GM12878 (cell line): ENCODE measurements at regions not wholly inside any gene's neighbourhood (a gene's known extent, or its start where the extent isn't known, plus 50 kb on each side); places are given as distances from the start of the nearest gene placed in this dataset.
"Not testable (repeated sequence)": the region's sequence is repeated elsewhere in the genome, so short reads cannot be mapped to it uniquely, and the experiment has no call there.

Source experiments
- ATAC-seq: fragments of 200-7000 bp; cut with Tn5 transposase; 3 replicates; pipeline ENCODE4 v1.9.1; 2020; ENCODE audit warnings: mild to moderate bottlenecking, moderate library complexity
- BruUV-seq: library from RNA; stranded (reverse); fragments of 400-500 nt; replicated peaks from 2 replicates; lab custom pipeline; 2021; lab: Mats Ljungman, UMichigan
- CTCF ChIA-PET: fragments of 300-600 bp; sonication (Branson Sonifier 250); formaldehyde crosslinking; extraction: SDS; loops from one replicate; lab custom pipeline; 2021; ENCODE audit warnings: inconsistent platforms; lab: Yijun Ruan, JAX
- POLR2A ChIA-PET: fragments of 350-600 bp; formaldehyde crosslinking; extraction: SDS; loops from one replicate; lab custom pipeline; 2021; ENCODE audit warnings: inconsistent platforms; lab: Charles Lee
- RAD21 ChIA-PET: fragments of 300-600 bp; sonication (Branson Sonifier 250); formaldehyde crosslinking; loops from one replicate; lab custom pipeline; 2023; ENCODE audit warnings: antibody characterized with exemption; ENCODE audit not compliant: unreplicated experiment; lab: Charles Lee
- SMC1A ChIA-PET: fragments of 300-600 bp; sonication (Branson Sonifier 250); formaldehyde crosslinking; loops from one replicate; lab custom pipeline; 2023; ENCODE audit not compliant: unreplicated experiment, uncharacterized antibody; lab: Charles Lee
- DNase-seq: peaks from one replicate; pipeline ENCODE4 v3.0.0-alpha.2; 2011; ENCODE audit warnings: low read depth, low spot score
- FAIRE-seq: peaks from 3 replicates; lab custom pipeline; 2011; peaks lifted over from hg19 to GRCh38; lab: Jason Lieb, UNC
- H2AFZ ChIP-seq: 2 replicates; pipeline ENCODE4 v1.6.0; 2011; ENCODE audit warnings: low read depth, low read length, control low read depth; ENCODE audit not compliant: control insufficient read depth
- H3K27ac ChIP-seq: 2 replicates; pipeline ENCODE4 v1.5.1; 2011; ENCODE audit warnings: control low read depth; ENCODE audit not compliant: control insufficient read depth, insufficient read depth
- H3K27me3 ChIP-seq, 2 experiments: replicated peaks in 1 of 2; 2 replicates each; pipeline versions ENCODE4 v1.6.0 to v1.6.1; 2011; ENCODE audit warnings: low read length in 1 of 2; ENCODE audit not compliant: control insufficient read depth in 2 of 2, insufficient read depth in 2 of 2
- H3K36me3 ChIP-seq, 2 experiments: 2 replicates each; pipeline ENCODE4 v1.5.1; 2011; ENCODE audit warnings: low read length in 1 of 2; ENCODE audit not compliant: control insufficient read depth in 2 of 2, insufficient read depth in 2 of 2
- H3K4me1 ChIP-seq: 2 replicates; pipeline ENCODE4 v1.6.1; 2011; ENCODE audit warnings: mild to moderate bottlenecking, low read length, moderate library complexity, mixed read lengths; ENCODE audit not compliant: control insufficient read depth, insufficient read depth
- H3K4me2 ChIP-seq: 2 replicates; pipeline ENCODE4 v1.6.0; 2011; ENCODE audit warnings: control low read depth; ENCODE audit not compliant: control insufficient read depth, insufficient read depth
- H3K4me3 ChIP-seq: fragments of 200-600 bp; sonication (generic); 2 replicates; pipeline ENCODE4 v1.5.1; 2016
- H3K79me2 ChIP-seq: 2 replicates; pipeline ENCODE4 v1.6.0; 2011; ENCODE audit warnings: low read length; ENCODE audit not compliant: control insufficient read depth, insufficient read depth
- H3K9ac ChIP-seq: 2 replicates; pipeline ENCODE4 v1.8.0; 2011; ENCODE audit warnings: low read length, control low read depth, mixed read lengths; ENCODE audit not compliant: control insufficient read depth, insufficient read depth
- H3K9me3 ChIP-seq: replicated peaks from 3 replicates; pipeline ENCODE4 v1.5.1; 2011; ENCODE audit warnings: mild to moderate bottlenecking, low read length; ENCODE audit not compliant: control insufficient read depth, insufficient read depth
- H4K20me1 ChIP-seq: 2 replicates; pipeline ENCODE4 v1.6.0; 2011; ENCODE audit not compliant: control insufficient read depth, insufficient read depth
- WGBS: methylation state at CpG from one replicate; pipeline ENCODE4 v1.1.6; 2016; ENCODE audit warnings: low lambda C conversion rate; ENCODE audit not compliant: insufficient replicate concordance, insufficient coverage; ENCODE audit errors: missing lambda C conversion rate; 5-methylcytosine and 5-hydroxymethylcytosine counted together
- in situ Hi-C: fragments of 300-500 bp; cut with MboI; formaldehyde crosslinking; loops from 9 replicates; pipeline ENCODE4 v1.14.3; 2018; ENCODE audit warnings: mixed read lengths
- intact Hi-C: fragments of 100-400 bp; cut with micrococcal nuclease; formaldehyde crosslinking; loops from one replicate; pipeline ENCODE4 v1.14.2; 2022; ENCODE audit not compliant: unreplicated experiment

- H3K4me3 ChIP-seq, SMC1A ChIA-PET, H2AFZ ChIP-seq, FAIRE-seq, CTCF ChIA-PET, DNase-seq, H3K79me2 ChIP-seq, RAD21 ChIA-PET, in situ Hi-C loops, H3K36me3 ChIP-seq, H4K20me1 ChIP-seq, H3K4me2 ChIP-seq, BruUV-seq, intact Hi-C loops, H3K9ac ChIP-seq, H3K27me3 ChIP-seq, ATAC-seq, H3K4me1 ChIP-seq, H3K9me3 ChIP-seq, H3K27ac ChIP-seq, POLR2A ChIA-PET: not testable (repeated sequence)
- WGBS = 87% methylated on average over 3 of the region's 4 CpGs
Measured at GRCh38 chr5:177664737-177665136, 64.8 kb downstream of the B4GALT7 start.

- H3K4me3 ChIP-seq, in situ Hi-C loops, H3K36me3 ChIP-seq, CTCF ChIA-PET, POLR2A ChIA-PET, BruUV-seq, H3K9me3 ChIP-seq, H3K79me2 ChIP-seq, FAIRE-seq, intact Hi-C loops, H4K20me1 ChIP-seq, H3K4me1 ChIP-seq, H3K9ac ChIP-seq, H3K27ac ChIP-seq, H3K4me2 ChIP-seq, DNase-seq, H2AFZ ChIP-seq, H3K27me3 ChIP-seq, RAD21 ChIA-PET, ATAC-seq: not testable (repeated sequence)
- SMC1A ChIA-PET = interaction anchor here (0.7 kb wide), 1 partner anchor 95 kb away, joined by 3 read pairs; no protein-coding TSS in a partner anchor
- whole genome bisulfite sequencing = no CpG with 5 or more reads among the region's 6 CpGs
Measured at GRCh38 chr5:177665172-177665571, 65.2 kb downstream of the B4GALT7 start.

- H4K20me1 ChIP-seq, H3K4me3 ChIP-seq, ATAC-seq, H2AFZ ChIP-seq, in situ Hi-C loops, H3K27me3 ChIP-seq, H3K79me2 ChIP-seq, BruUV-seq, H3K9ac ChIP-seq, intact Hi-C loops, FAIRE-seq, RAD21 ChIA-PET, H3K27ac ChIP-seq, DNase-seq, H3K9me3 ChIP-seq, POLR2A ChIA-PET, H3K36me3 ChIP-seq, H3K4me1 ChIP-seq, CTCF ChIA-PET, H3K4me2 ChIP-seq: not testable (repeated sequence)
- 100% methylated on average over 1 of the region's 3 CpGs for WGBS
- SMC1A ChIA-PET = interaction anchor here (0.7 kb wide), 1 partner anchor 96 kb away, joined by 3 read pairs; no protein-coding TSS in a partner anchor
Measured at GRCh38 chr5:177665960-177666359, 66.0 kb downstream of the B4GALT7 start.

GRCh38 chr5:177671035-177671754 is 71.3 kb downstream of the B4GALT7 start:
- ATAC-seq (peak; percentile 57), FAIRE-seq (peak; percentile 84)
- DNase-seq, H3K79me2 ChIP-seq, CTCF ChIA-PET, H3K9me3 ChIP-seq, H2AFZ ChIP-seq, intact Hi-C loops, H4K20me1 ChIP-seq, H3K9ac ChIP-seq, SMC1A ChIA-PET, H3K36me3 ChIP-seq, H3K27ac ChIP-seq, H3K4me1 ChIP-seq, POLR2A ChIA-PET, RAD21 ChIA-PET, H3K27me3 ChIP-seq, in situ Hi-C loops: not testable (repeated sequence)
- BruUV-seq = TSS peak; percentile 73
- 1% methylated on average over 7 of the region's 37 CpGs for WGBS
- peak overlapping the region; percentile 30; the same call in 1 of the 2 replicates for H3K4me2 ChIP-seq
- peak overlapping the region; percentile 55; the same call in 1 of the 2 replicates for H3K4me3 ChIP-seq
